ENCODE measurements at regions not wholly inside any gene's neighbourhood (a gene's known extent, or its start where the extent isn't known, plus 50 kb on each side); places are given as distances from the start of the nearest gene placed in this dataset.

- Mint-ChIP-seq H3K36me3 (ENCODE audit: insufficient read depth in 1 of 3, low read depth in 3 of 3) (peaks cover 1 to 27% (median 7%) of the 10 kb centered on the region in 3 experiments; a peak in 5 of 7 replicates), H3K9me3 (peaks cover 13 to 15% of the 10 kb centered on the region in 2 experiments)
Measured at GRCh38 chr14:29255692-29256091, 489.1 kb downstream of the FOXG1 start.

More at GRCh38 chr14:29255692-29256091, 489.1 kb downstream of the FOXG1 start:
- no peak overlapping the region for H2AFZ ChIP-seq (ENCODE audit: low read length)
- H3K27me3 ChIP-seq (ENCODE audit: insufficient read depth, low read length) = no peaks in the 10 kb centered on the region
- no CpG with 5 or more reads among the region's 1 CpG for WGBS (ENCODE audit: extremely low coverage, insufficient read length, low lambda C conversion rate)
- TF ChIP-seq CTCF (conservative IDR thresholded peaks at IDR 0.05) = no peak
- no peaks in the 10 kb centered on the region for H3K4me1 ChIP-seq (ENCODE audit: insufficient read depth, low read length)
- H4K20me1 ChIP-seq (ENCODE audit: control insufficient read depth, insufficient read depth, insufficient read length) = no peaks in the 10 kb centered on the region
- H3K4me2 ChIP-seq (ENCODE audit: insufficient read depth, insufficient read length, low read length) = no peak overlapping the region
- H3K27ac ChIP-seq (ENCODE audit: insufficient read length, low read depth, low read length) = no peak overlapping the region
- no peaks in the 10 kb centered on the region for H3K79me1 ChIP-seq (ENCODE audit: insufficient read depth, low read depth, low read length, poor library complexity, severe bottlenecking)
- no peak overlapping the region for H2BK12ac ChIP-seq (ENCODE audit: insufficient read length, low read depth, low read length)
- H3K23ac ChIP-seq (ENCODE audit: insufficient read length, low read depth, low read length) = no peak overlapping the region
- Mint-ChIP-seq H3K27me3 (ENCODE audit: low read depth) (no peaks in the 10 kb centered on the region; the same call in 1 of the 2 replicates), H3K4me3 (no peak overlapping the region), H3K27ac (no peak overlapping the region), H3K4me1 (no peaks in the 10 kb centered on the region)
- DNase-seq = no peak
- H4K5ac ChIP-seq (ENCODE audit: insufficient read length, low read depth, low read length) = no peak overlapping the region
- no peak overlapping the region for H3K9ac ChIP-seq (ENCODE audit: extremely low read depth, insufficient read length, low read length)
- H4K8ac ChIP-seq (replicated peaks; ENCODE audit: insufficient read length, low read depth, low read length) = no peak overlapping the region
- no peak overlapping the region for H2AK5ac ChIP-seq (ENCODE audit: insufficient read length, low read length)
- H2BK120ac ChIP-seq (ENCODE audit: low read depth, low read length, poor library complexity, severe bottlenecking) = no peak overlapping the region
- H2BK20ac ChIP-seq (ENCODE audit: low read depth, low read length, poor library complexity, severe bottlenecking) = no peak overlapping the region
- no peak overlapping the region for H3K4ac ChIP-seq (ENCODE audit: low read depth, low read length)
- no peaks in the 10 kb centered on the region for H3K79me2 ChIP-seq (ENCODE audit: insufficient read depth, low read length)
- H3K14ac ChIP-seq (ENCODE audit: insufficient read depth, low read length) = no peak overlapping the region
- H3T11ph ChIP-seq (ENCODE audit: low read length) = no peak overlapping the region
- no peaks in the 10 kb centered on the region for H3K9me3 ChIP-seq (ENCODE audit: control insufficient read depth, low read depth, low read length)
- H3K56ac ChIP-seq (ENCODE audit: insufficient read length, low read depth, low read length) = no peak overlapping the region
- no peak overlapping the region for H2BK15ac ChIP-seq (ENCODE audit: low read depth, low read length)
- no peaks in the 10 kb centered on the region for H3K23me2 ChIP-seq (ENCODE audit: insufficient read length, low read depth, low read length, poor library complexity, severe bottlenecking)
- no peak overlapping the region for H2BK5ac ChIP-seq (ENCODE audit: insufficient read length, low read length)
- no peak overlapping the region for H4K91ac ChIP-seq (ENCODE audit: insufficient read length, low read depth, low read length)
- H3K18ac ChIP-seq (ENCODE audit: insufficient read length, low read depth, low read length) = no peak overlapping the region

All from H9 (cell line).